ENCODE measurements at regions not wholly inside any gene's neighbourhood (a gene's known extent, or its start where the extent isn't known, plus 50 kb on each side); places are given as distances from the start of the nearest gene placed in this dataset.

DNA sequence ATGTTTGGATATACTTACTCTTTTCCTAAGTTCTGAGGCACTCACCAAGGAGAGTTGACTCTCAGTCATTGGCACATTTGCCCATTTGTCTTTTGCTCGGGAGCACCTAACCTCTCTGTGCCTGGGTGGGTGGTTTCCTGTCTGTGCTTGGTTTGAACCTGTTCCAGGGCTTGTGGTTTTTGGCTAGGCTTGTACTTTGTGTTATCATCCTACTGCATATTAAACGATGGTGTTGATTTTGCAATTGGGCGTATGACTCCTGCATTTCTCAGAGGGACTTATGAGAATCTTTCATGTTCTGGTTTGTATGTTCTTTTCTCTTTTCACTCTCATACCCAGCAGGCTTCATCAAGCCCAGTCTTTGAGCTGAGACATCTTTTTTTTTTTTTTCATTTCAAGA, 161.7 kb downstream of the BTC start:
- DNase-seq (no peak), FAIRE-seq (no peak)
- Histone ChIP-seq H3K36me3 (ENCODE audit: control insufficient read depth in 3 of 3, insufficient read depth in 2 of 3, low read depth in 1 of 3, low read length in 3 of 3) (no peaks in the 10 kb centered on the region), H3K27ac (ENCODE audit: low read depth in 1 of 3, low read length in 2 of 3) (no peak overlapping the region), H3K27me3 (ENCODE audit: control insufficient read depth in 3 of 3, insufficient read depth in 3 of 3, low read length in 3 of 3) (no peaks in the 10 kb centered on the region), H3K4me1 (ENCODE audit: control insufficient read depth in 3 of 3, insufficient read depth in 2 of 3, low read depth in 1 of 3, low read length in 2 of 3) (peaks cover 2 to 20% (median 3%) of the 10 kb centered on the region in 3 donors), H3K4me3 (ENCODE audit: low read depth in 1 of 3, low read length in 3 of 3) (no peak overlapping the region), H3K9me3 (ENCODE audit: control insufficient read depth in 2 of 2, insufficient read depth in 1 of 2, low read depth in 1 of 2, low read length in 1 of 2) (no peaks in the 10 kb centered on the region)
- 11 to 21% (median 20%) methylated on average over 3 of the region's 3 CpGs for WGBS, 3 donors

- FAIRE-seq (no peak), DNase-seq (no peak)
- Histone ChIP-seq H3K4me1 (ENCODE audit: control insufficient read depth in 3 of 3, insufficient read depth in 2 of 3, low read depth in 1 of 3, low read length in 2 of 3) (peaks cover 0 to 7% (median 0%) of the 10 kb centered on the region in 3 donors), H3K9me3 (ENCODE audit: control insufficient read depth in 2 of 2, insufficient read depth in 1 of 2, low read depth in 1 of 2, low read length in 1 of 2) (no peaks in the 10 kb centered on the region), H3K36me3 (ENCODE audit: control insufficient read depth in 3 of 3, insufficient read depth in 2 of 3, low read depth in 1 of 3, low read length in 3 of 3) (no peaks in the 10 kb centered on the region), H3K27ac (ENCODE audit: low read depth in 1 of 3, low read length in 2 of 3) (no peak overlapping the region), H3K4me3 (ENCODE audit: low read depth in 1 of 3, low read length in 3 of 3) (no peak overlapping the region), H3K27me3 (ENCODE audit: control insufficient read depth in 3 of 3, insufficient read depth in 3 of 3, low read length in 3 of 3) (no peaks in the 10 kb centered on the region)
- WGBS, 3 donors, result 88 to 89% (median 88%) methylated on average over 2 of the region's 2 CpGs
Observed at GRCh38 chr4:74635074-74635473, 159.2 kb downstream of the BTC start.

DNA sequence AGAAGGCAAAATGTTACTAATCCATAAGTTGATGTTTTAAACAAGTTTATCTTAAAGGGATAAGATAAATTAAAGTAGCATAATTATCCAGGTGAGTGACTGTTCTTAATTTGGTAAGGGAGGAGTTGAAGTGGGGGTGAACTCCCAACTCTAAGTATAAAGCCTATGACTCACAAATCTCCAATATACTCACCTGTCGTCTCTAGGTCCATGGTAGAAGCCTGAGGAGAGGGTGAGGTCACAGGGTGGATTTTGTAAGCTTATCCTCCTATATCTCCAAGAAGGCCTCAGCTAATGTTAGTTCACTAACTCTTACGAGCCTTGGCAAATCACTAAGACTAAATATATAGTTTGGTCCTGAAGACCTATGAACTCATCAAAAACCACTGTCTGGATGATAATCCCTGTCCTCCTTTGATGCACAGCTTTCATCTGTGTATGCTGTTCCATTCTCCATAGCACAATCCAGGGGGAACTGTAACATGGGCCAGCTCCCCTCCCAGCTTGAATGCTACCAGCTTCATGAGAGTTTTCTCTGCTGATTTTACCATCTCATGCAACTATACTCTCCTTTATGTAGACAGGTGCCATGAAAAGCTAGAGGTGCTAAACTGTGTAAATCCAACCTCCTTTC, 158.7 kb downstream of the BTC start:
- Histone ChIP-seq H3K4me3 (ENCODE audit: low read depth in 1 of 3, low read length in 3 of 3) (no peak overlapping the region), H3K27me3 (ENCODE audit: control insufficient read depth in 3 of 3, insufficient read depth in 3 of 3, low read length in 3 of 3) (no peaks in the 10 kb centered on the region), H3K27ac (ENCODE audit: low read depth in 1 of 3, low read length in 2 of 3) (no peak overlapping the region), H3K4me1 (ENCODE audit: control insufficient read depth in 3 of 3, insufficient read depth in 2 of 3, low read depth in 1 of 3, low read length in 2 of 3) (peaks cover 0 to 4% (median 0%) of the 10 kb centered on the region in 3 donors), H3K9me3 (ENCODE audit: control insufficient read depth in 2 of 2, insufficient read depth in 1 of 2, low read depth in 1 of 2, low read length in 1 of 2) (no peaks in the 10 kb centered on the region), H3K36me3 (ENCODE audit: control insufficient read depth in 3 of 3, insufficient read depth in 2 of 3, low read depth in 1 of 3, low read length in 3 of 3) (no peaks in the 10 kb centered on the region)
- FAIRE-seq, result no peak
- no peak for DNase-seq
- 39 to 70% (median 53%) methylated on average over 2 of the region's 2 CpGs for WGBS, 3 donors

DNA sequence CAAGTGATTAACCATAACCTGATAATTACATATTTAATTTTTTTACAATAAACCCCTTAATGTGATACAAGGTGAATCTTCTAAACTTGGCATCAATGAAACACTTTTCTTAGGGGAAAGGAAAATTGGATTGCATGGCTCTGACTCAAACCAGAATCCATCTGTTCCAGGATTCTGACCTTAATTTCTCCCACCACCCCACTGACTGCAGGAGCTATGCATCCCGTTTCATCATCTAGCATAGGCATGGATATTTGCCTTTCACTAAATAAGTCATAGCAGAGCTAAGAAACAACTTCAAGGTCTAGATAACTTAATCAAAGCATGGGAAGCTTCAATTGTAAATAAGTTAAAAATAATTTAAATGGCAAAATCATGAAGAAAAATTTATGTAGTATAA, 156.3 kb downstream of the BTC start:
- Histone ChIP-seq H3K27me3 (ENCODE audit: control insufficient read depth in 3 of 3, insufficient read depth in 3 of 3, low read length in 3 of 3) (no peaks in the 10 kb centered on the region), H3K9me3 (ENCODE audit: control insufficient read depth in 2 of 2, insufficient read depth in 1 of 2, low read depth in 1 of 2, low read length in 1 of 2) (no peaks in the 10 kb centered on the region), H3K36me3 (ENCODE audit: control insufficient read depth in 3 of 3, insufficient read depth in 2 of 3, low read depth in 1 of 3, low read length in 3 of 3) (no peaks in the 10 kb centered on the region), H3K4me3 (ENCODE audit: low read depth in 1 of 3, low read length in 3 of 3) (no peak overlapping the region), H3K27ac (ENCODE audit: low read depth in 1 of 3, low read length in 2 of 3) (no peak overlapping the region), H3K4me1 (ENCODE audit: control insufficient read depth in 3 of 3, insufficient read depth in 2 of 3, low read depth in 1 of 3, low read length in 2 of 3) (no peaks in the 10 kb centered on the region)
- DNase-seq (no peak), FAIRE-seq (no peak)
- WGBS, 3 donors, result 79 to 90% (median 83%) methylated on average over 1 of the region's 1 CpG

GRCh38 chr4:74638689-74639088, 155.6 kb downstream of the BTC start:
- FAIRE-seq (no peak), DNase-seq (no peak)
- Histone ChIP-seq H3K27ac (ENCODE audit: low read depth in 1 of 3, low read length in 2 of 3) (no peak overlapping the region), H3K4me1 (ENCODE audit: control insufficient read depth in 3 of 3, insufficient read depth in 2 of 3, low read depth in 1 of 3, low read length in 2 of 3) (no peaks in the 10 kb centered on the region), H3K36me3 (ENCODE audit: control insufficient read depth in 3 of 3, insufficient read depth in 2 of 3, low read depth in 1 of 3, low read length in 3 of 3) (no peaks in the 10 kb centered on the region), H3K27me3 (ENCODE audit: control insufficient read depth in 3 of 3, insufficient read depth in 3 of 3, low read length in 3 of 3) (no peaks in the 10 kb centered on the region), H3K9me3 (ENCODE audit: control insufficient read depth in 2 of 2, insufficient read depth in 1 of 2, low read depth in 1 of 2, low read length in 1 of 2) (no peaks in the 10 kb centered on the region), H3K4me3 (ENCODE audit: low read depth in 1 of 3, low read length in 3 of 3) (no peak overlapping the region)
- WGBS, 3 donors, result 71 to 90% (median 77%) methylated on average over 3 of the region's 3 CpGs

DNA sequence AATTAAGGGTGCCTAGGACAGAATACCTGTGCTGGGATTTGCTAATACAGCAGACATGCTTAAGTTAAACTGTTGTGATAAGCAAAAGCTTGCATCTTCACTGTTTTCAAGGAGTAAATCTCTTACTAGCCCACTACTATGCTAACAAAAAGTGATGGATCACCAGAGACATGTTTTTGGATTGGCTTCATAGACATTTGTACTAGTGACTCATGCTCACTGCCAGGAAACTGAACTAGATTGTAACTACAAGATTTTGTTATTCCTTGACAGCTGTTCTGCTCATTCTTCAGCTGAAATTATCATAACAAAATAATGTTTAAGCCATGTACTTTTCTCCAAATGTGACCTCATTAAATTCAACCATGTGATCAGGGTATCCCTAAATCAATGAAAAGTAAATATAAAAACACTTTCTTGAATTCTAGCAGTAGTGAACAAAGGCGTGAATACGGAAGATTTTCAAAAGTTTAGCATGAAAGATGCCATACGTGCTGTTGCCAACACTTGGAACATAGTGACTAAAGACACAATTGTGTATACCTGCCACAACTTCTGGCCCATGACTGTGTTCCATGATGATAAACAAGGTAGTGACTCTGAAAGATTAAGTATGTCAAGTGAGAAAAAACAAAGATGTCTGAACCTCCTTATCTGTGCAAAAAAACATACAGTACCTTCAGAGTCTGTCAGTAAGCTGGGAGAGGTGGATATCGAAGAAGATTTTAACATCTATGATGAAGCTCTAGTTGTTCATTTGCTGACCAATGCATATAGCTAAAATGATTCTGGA, 154.0 kb downstream of the BTC start:
- H3K36me3 ChIP-seq (ENCODE audit: control insufficient read depth in 3 of 3, insufficient read depth in 2 of 3, low read depth in 1 of 3, low read length in 3 of 3), result no peaks in the 10 kb centered on the region
- 72 to 92% (median 80%) methylated on average over 4 of the region's 4 CpGs for WGBS, 3 donors
- no peaks in the 10 kb centered on the region for H3K9me3 ChIP-seq (ENCODE audit: control insufficient read depth in 2 of 2, insufficient read depth in 1 of 2, low read depth in 1 of 2, low read length in 1 of 2)
- H3K27ac ChIP-seq (ENCODE audit: low read depth in 1 of 3, low read length in 2 of 3), result no peak overlapping the region
- no peaks in the 10 kb centered on the region for H3K4me1 ChIP-seq (ENCODE audit: control insufficient read depth in 3 of 3, insufficient read depth in 2 of 3, low read depth in 1 of 3, low read length in 2 of 3)
- DNase-seq (no peak), FAIRE-seq (no peak)
- H3K4me3 ChIP-seq (ENCODE audit: low read depth in 1 of 3, low read length in 3 of 3), result no peak overlapping the region
- H3K27me3 ChIP-seq (ENCODE audit: control insufficient read depth in 3 of 3, insufficient read depth in 3 of 3, low read length in 3 of 3), result no peaks in the 10 kb centered on the region

- no peaks in the 10 kb centered on the region for H3K27me3 ChIP-seq (ENCODE audit: control insufficient read depth in 3 of 3, insufficient read depth in 3 of 3, low read length in 3 of 3)
- no peak overlapping the region for H3K4me3 ChIP-seq (ENCODE audit: low read depth in 1 of 3, low read length in 3 of 3)
- FAIRE-seq (peak; percentile 19), DNase-seq (no peak)
- 68 to 95% (median 86%) methylated on average over 1 of the region's 1 CpG for WGBS, 3 donors
- no peaks in the 10 kb centered on the region for H3K4me1 ChIP-seq (ENCODE audit: control insufficient read depth in 3 of 3, insufficient read depth in 2 of 3, low read depth in 1 of 3, low read length in 2 of 3)
- no peaks in the 10 kb centered on the region for H3K9me3 ChIP-seq (ENCODE audit: control insufficient read depth in 2 of 2, insufficient read depth in 1 of 2, low read depth in 1 of 2, low read length in 1 of 2)
- no peak overlapping the region for H3K27ac ChIP-seq (ENCODE audit: low read depth in 1 of 3, low read length in 2 of 3)
- no peaks in the 10 kb centered on the region for H3K36me3 ChIP-seq (ENCODE audit: control insufficient read depth in 3 of 3, insufficient read depth in 2 of 3, low read depth in 1 of 3, low read length in 3 of 3)
Observed at GRCh38 chr4:74642006-74642405, 152.3 kb downstream of the BTC start.

GRCh38 chr4:74649193-74649592, 145.1 kb downstream of the BTC start:
- Histone ChIP-seq H3K4me1 (ENCODE audit: control insufficient read depth in 3 of 3, insufficient read depth in 2 of 3, low read depth in 1 of 3, low read length in 2 of 3) (peaks cover 0 to 6% (median 0%) of the 10 kb centered on the region in 3 donors), H3K9me3 (ENCODE audit: control insufficient read depth in 2 of 2, insufficient read depth in 1 of 2, low read depth in 1 of 2, low read length in 1 of 2) (no peaks in the 10 kb centered on the region), H3K4me3 (ENCODE audit: low read depth in 1 of 3, low read length in 3 of 3) (no peak overlapping the region), H3K27ac (ENCODE audit: low read depth in 1 of 3, low read length in 2 of 3) (no peak overlapping the region), H3K36me3 (ENCODE audit: control insufficient read depth in 3 of 3, insufficient read depth in 2 of 3, low read depth in 1 of 3, low read length in 3 of 3) (no peaks in the 10 kb centered on the region), H3K27me3 (ENCODE audit: control insufficient read depth in 3 of 3, insufficient read depth in 3 of 3, low read length in 3 of 3) (no peaks in the 10 kb centered on the region)
- FAIRE-seq, result no peak
- 86 to 91% (median 89%) methylated on average over 1 of the region's 1 CpG for WGBS, 3 donors
- DNase-seq, result no peak
